ENCODE measurements at regions not wholly inside any gene's neighbourhood (a gene's known extent, or its start where the extent isn't known, plus 50 kb on each side); places are given as distances from the start of the nearest gene placed in this dataset.

DNA sequence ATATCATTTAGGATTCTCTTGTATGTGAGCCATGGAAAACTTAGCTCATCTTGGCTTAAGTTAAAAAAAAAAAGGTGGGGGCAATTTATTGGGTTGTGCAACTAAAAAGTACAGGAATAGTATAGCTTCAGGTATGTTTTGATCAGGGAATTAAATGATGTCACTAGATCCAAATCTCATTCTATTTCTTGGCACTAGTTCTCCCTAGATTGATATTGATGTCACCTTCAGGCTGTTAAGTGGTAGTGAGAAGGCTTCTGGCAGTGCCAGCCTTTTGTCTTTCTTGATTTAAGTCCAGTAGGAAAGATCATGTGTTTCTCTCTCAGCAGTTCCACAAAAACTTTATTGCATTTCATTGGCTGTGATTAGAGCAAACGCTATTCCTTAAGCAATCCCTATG is 65.0 kb upstream of the ZBED5 start:
- TF ChIP-seq, protein P1, sequence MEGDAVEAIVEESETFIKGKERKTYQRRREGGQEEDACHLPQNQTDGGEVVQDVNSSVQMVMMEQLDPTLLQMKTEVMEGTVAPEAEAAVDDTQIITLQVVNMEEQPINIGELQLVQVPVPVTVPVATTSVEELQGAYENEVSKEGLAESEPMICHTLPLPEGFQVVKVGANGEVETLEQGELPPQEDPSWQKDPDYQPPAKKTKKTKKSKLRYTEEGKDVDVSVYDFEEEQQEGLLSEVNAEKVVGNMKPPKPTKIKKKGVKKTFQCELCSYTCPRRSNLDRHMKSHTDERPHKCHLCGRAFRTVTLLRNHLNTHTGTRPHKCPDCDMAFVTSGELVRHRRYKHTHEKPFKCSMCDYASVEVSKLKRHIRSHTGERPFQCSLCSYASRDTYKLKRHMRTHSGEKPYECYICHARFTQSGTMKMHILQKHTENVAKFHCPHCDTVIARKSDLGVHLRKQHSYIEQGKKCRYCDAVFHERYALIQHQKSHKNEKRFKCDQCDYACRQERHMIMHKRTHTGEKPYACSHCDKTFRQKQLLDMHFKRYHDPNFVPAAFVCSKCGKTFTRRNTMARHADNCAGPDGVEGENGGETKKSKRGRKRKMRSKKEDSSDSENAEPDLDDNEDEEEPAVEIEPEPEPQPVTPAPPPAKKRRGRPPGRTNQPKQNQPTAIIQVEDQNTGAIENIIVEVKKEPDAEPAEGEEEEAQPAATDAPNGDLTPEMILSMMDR (IDR thresholded peaks at IDR 0.05; ENCODE audit: low read depth, low read length, missing control alignments) = no peak
- H3K4me3 ChIP-seq (ENCODE audit: low read depth, low read length) = no peak overlapping the region
- DNase-seq (ENCODE audit: low read depth) = no peak

- H3K4me3 ChIP-seq (ENCODE audit: low read depth, low read length) = no peak overlapping the region
- no peak for DNase-seq (ENCODE audit: low read depth)
- TF ChIP-seq, protein P1 (IDR thresholded peaks at IDR 0.05; ENCODE audit: low read depth, low read length, missing control alignments) = no peak
Observed at GRCh38 chr11:10920875-10921274, 63.0 kb upstream of the ZBED5 start.

- H3K4me3 ChIP-seq (ENCODE audit: low read depth, low read length) = no peak overlapping the region
- TF ChIP-seq, protein P1 (IDR thresholded peaks at IDR 0.05; ENCODE audit: low read depth, low read length, missing control alignments) = no peak
- DNase-seq (ENCODE audit: low read depth) = no peak
Observed at GRCh38 chr11:10920205-10920604, 62.4 kb upstream of the ZBED5 start.

DNA sequence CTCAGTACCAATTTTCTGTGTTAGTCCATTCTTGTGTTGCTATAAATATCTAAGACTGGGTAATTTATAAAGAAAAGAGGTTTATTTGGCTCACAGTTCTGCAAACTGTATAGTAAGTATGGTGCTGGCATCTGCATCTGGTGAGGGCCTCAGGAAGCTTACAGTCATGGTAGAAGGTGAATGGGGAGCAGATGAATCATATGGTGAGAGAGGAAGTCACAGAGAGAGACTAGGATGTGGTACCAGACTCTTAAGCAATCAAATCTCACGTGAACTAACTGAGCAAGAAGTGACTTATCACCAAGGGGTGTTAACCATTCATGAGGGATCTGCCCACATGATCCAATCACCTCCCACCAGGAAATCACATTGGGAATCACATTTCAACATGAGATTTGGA is 60.8 kb upstream of the ZBED5 start:
- TF ChIP-seq, protein P1 (IDR thresholded peaks at IDR 0.05; ENCODE audit: low read depth, low read length, missing control alignments) = no peak
- no peak for DNase-seq (ENCODE audit: low read depth)
- H3K4me3 ChIP-seq (ENCODE audit: low read depth, low read length) = no peak overlapping the region

- DNase-seq (ENCODE audit: low read depth) = no peak
Observed at GRCh38 chr11:10918275-10918674, 60.4 kb upstream of the ZBED5 start.

GRCh38 chr11:10917802-10918201 is 59.9 kb upstream of the ZBED5 start:
- H3K4me3 ChIP-seq (ENCODE audit: low read depth, low read length) = no peak overlapping the region
- TF ChIP-seq, protein P1 (IDR thresholded peaks at IDR 0.05; ENCODE audit: low read depth, low read length, missing control alignments) = no peak
- DNase-seq (ENCODE audit: low read depth) = no peak

More at GRCh38 chr11:10918275-10918674, 60.4 kb upstream of the ZBED5 start:
- no peak overlapping the region for H3K4me3 ChIP-seq (ENCODE audit: low read depth, low read length)
- TF ChIP-seq, protein P1 (IDR thresholded peaks at IDR 0.05; ENCODE audit: low read depth, low read length, missing control alignments) = no peak

GRCh38 chr11:10916665-10917064 is 58.8 kb upstream of the ZBED5 start:
- no peak overlapping the region for H3K4me3 ChIP-seq (ENCODE audit: low read depth, low read length)
- no peak for DNase-seq (ENCODE audit: low read depth)
- TF ChIP-seq, protein P1 (IDR thresholded peaks at IDR 0.05; ENCODE audit: low read depth, low read length, missing control alignments) = no peak

All from GM12864 (cell line).